HCT116 (cell line): ENCODE measurements at regions not wholly inside any gene's neighbourhood (a gene's known extent, or its start where the extent isn't known, plus 50 kb on each side); places are given as distances from the start of the nearest gene placed in this dataset.

Experiments used
- ATAC-seq: fragments of 200-7000 bp; cut with Tn5 transposase; 2 replicates; pipeline ENCODE4 v1.9.1; 2020; ENCODE audit warnings: mild to moderate bottlenecking, moderate library complexity
- BruUV-seq: library from RNA; stranded (reverse); fragments of 400-500 nt; replicated peaks from 2 replicates; lab custom pipeline; 2021; lab: Mats Ljungman, UMichigan
- CTCF ChIA-PET: fragments of 300-600 bp; sonication (Branson Sonifier 250); formaldehyde crosslinking; loops from one replicate; lab custom pipeline; 2021; ENCODE audit warnings: antibody characterized with exemption; lab: Charles Lee
- POLR2A ChIA-PET: fragments of 300-600, 350-600 bp; sonication (Branson Sonifier 250); formaldehyde crosslinking; loops from one replicate; lab custom pipeline; 2021; ENCODE audit warnings: antibody characterized with exemption; lab: Charles Lee
- RAD21 ChIA-PET, 2 experiments: fragments of 300-600 bp; sonication (Branson Sonifier 250); formaldehyde crosslinking; loops; one replicate each; lab custom pipeline; 2023; ENCODE audit warnings: low total read pairs in 2 of 2; ENCODE audit not compliant: uncharacterized antibody in 2 of 2, unreplicated experiment in 2 of 2, low non-redundant PET in 1 of 2; lab: Charles Lee
- DNase-seq: peaks from one replicate; pipeline ENCODE4 v3.0.0-alpha.2; 2010; ENCODE audit warnings: low read depth, low spot score
- H2AFZ ChIP-seq: fragments of 200-600 bp; shearing (Covaris generic), sonication (generic); 2 replicates; pipeline ENCODE4 v1.6.1; 2017; ENCODE audit warnings: low read depth, mixed run types, mixed read lengths, antibody characterized with exemption, low read length; ENCODE audit not compliant: poor library complexity, severe bottlenecking
- H3K27ac ChIP-seq: 2 replicates; pipeline ENCODE4 v1.5.1; 2012; ENCODE audit warnings: low read depth, low read length
- H3K27me3 ChIP-seq: fragments of 200-600 bp; sonication (generic); 2 replicates; pipeline ENCODE4 v1.6.1; 2016; ENCODE audit warnings: mixed run types, low read length, mixed read lengths; ENCODE audit not compliant: insufficient read depth
- H3K36me3 ChIP-seq, 2 experiments: fragments of 200-500 bp in 1 of 2; fragments of 200-600 bp in 1 of 2; sonication (Bioruptor generic) in 1 of 2; sonication (generic) in 1 of 2; 2 replicates each; pipeline versions ENCODE4 v1.5.1 to v1.6.1; 2014 to 2016; ENCODE audit warnings: low read length in 2 of 2, inconsistent platforms in 1 of 2, mixed read lengths in 1 of 2, mixed run types in 1 of 2; ENCODE audit not compliant: insufficient read depth in 2 of 2, control insufficient read depth in 1 of 2
- H3K4me1 ChIP-seq, 2 experiments: fragments of 200-600 bp in 1 of 2; sonication (generic) in 1 of 2; 2 replicates each; pipeline versions ENCODE4 v1.5.1 to v1.6.1; 2012 to 2017; ENCODE audit warnings: low read length in 2 of 2, inconsistent platforms in 1 of 2, mild to moderate bottlenecking in 1 of 2, mixed read lengths in 1 of 2, mixed run types in 1 of 2, moderate library complexity in 1 of 2; ENCODE audit not compliant: insufficient read depth in 2 of 2, control insufficient read depth in 1 of 2
- H3K4me2 ChIP-seq: fragments of 200-600 bp; sonication (generic); 2 replicates; pipeline ENCODE4 v1.6.1; 2017; ENCODE audit warnings: mixed run types, low read length, mixed read lengths
- H3K4me3 ChIP-seq, 2 experiments: fragments of 200-600 bp in 1 of 2; sonication (generic) in 1 of 2; replicated peaks in 1 of 2; 2 replicates each; pipeline ENCODE4 v1.5.1; 2011 to 2016; ENCODE audit warnings: low read length in 2 of 2, control low read depth in 1 of 2, low read depth in 1 of 2, mild to moderate bottlenecking in 1 of 2, mixed read lengths in 1 of 2, mixed run types in 1 of 2
- H3K79me2 ChIP-seq: fragments of 200-600 bp; sonication (generic); 2 replicates; pipeline ENCODE4 v1.6.1; 2017; ENCODE audit warnings: mild to moderate bottlenecking, mixed run types, low read length, moderate library complexity, mixed read lengths; ENCODE audit not compliant: insufficient read depth
- H3K9ac ChIP-seq: fragments of 200-600 bp; sonication (generic); 2 replicates; pipeline ENCODE4 v1.6.1; 2016; ENCODE audit warnings: low read length, mixed read lengths
- H3K9me2 ChIP-seq: fragments of 200-600 bp; sonication (generic), shearing (Covaris generic); 2 replicates; pipeline ENCODE4 v1.6.1; 2017; ENCODE audit warnings: mixed run types, mild to moderate bottlenecking, moderate library complexity; ENCODE audit not compliant: insufficient read depth
- H3K9me3 ChIP-seq, 2 experiments: fragments of 200-500 bp in 1 of 2; fragments of 200-600 bp in 1 of 2; sonication (Bioruptor generic) in 1 of 2; sonication (generic) in 1 of 2; 2 replicates each; pipeline ENCODE4 v1.6.1; 2014 to 2017; ENCODE audit warnings: low read length in 2 of 2, mixed read lengths in 2 of 2, inconsistent platforms in 1 of 2, low read depth in 1 of 2, mild to moderate bottlenecking in 1 of 2, mixed run types in 1 of 2, moderate library complexity in 1 of 2; ENCODE audit not compliant: control insufficient read depth in 1 of 2, insufficient read depth in 1 of 2
- H4K20me1 ChIP-seq: fragments of 200-600 bp; sonication (generic), shearing (Covaris generic); 2 replicates; pipeline ENCODE4 v1.6.1; 2017; ENCODE audit warnings: mixed run types, mild to moderate bottlenecking, moderate library complexity; ENCODE audit not compliant: insufficient read depth
- EZH2phosphoT487 ChIP-seq: fragments of 200-600 bp; IDR thresholded peaks from 2 replicates; pipeline ENCODE4 v1.6.1; 2018; ENCODE audit warnings: antibody characterized with exemption, borderline replicate concordance
- JUND ChIP-seq: IDR thresholded peaks from 2 replicates; pipeline ENCODE4 v1.6.1; 2012
- POLR2AphosphoS5 ChIP-seq: IDR thresholded peaks from 2 replicates; pipeline ENCODE4 v1.6.1; 2011; ENCODE audit warnings: mild to moderate bottlenecking, low read depth, low read length, moderate library complexity
- RAD21 ChIP-seq: IDR thresholded peaks from 2 replicates; pipeline ENCODE4 v1.6.1; 2012; ENCODE audit warnings: low read depth, mild to moderate bottlenecking
- SIN3A ChIP-seq: IDR thresholded peaks from 2 replicates; pipeline ENCODE4 v1.6.1; 2012; ENCODE audit warnings: low read depth
- SRF ChIP-seq: IDR thresholded peaks from 2 replicates; pipeline ENCODE4 v1.6.1; 2012; ENCODE audit warnings: low read depth
- TCF7L2 ChIP-seq: IDR thresholded peaks from 2 replicates; pipeline ENCODE4 v1.7.0; 2011; ENCODE audit warnings: borderline replicate concordance, inconsistent platforms; ENCODE audit not compliant: insufficient read depth, insufficient read length; ENCODE audit errors: extremely low read depth
- ZFX ChIP-seq: fragments of 450-650 bp; IDR thresholded peaks from 2 replicates; pipeline ENCODE4 v1.6.1; 2017
- ZNF274 ChIP-seq: fragments of 200-500 bp; sonication (Bioruptor generic); IDR thresholded peaks from 2 replicates; pipeline ENCODE4 v1.6.1; 2014; ENCODE audit warnings: mild to moderate bottlenecking, low read depth, low read length, inconsistent platforms
- intact Hi-C: fragments of 100-400 bp; cut with micrococcal nuclease; formaldehyde crosslinking; loops from 2 replicates; pipeline ENCODE4 v1.10.0; 2022
- TF ChIP-seq, protein P1 (sequence below): IDR thresholded peaks from 2 replicates; pipeline ENCODE4 v1.6.1; 2012
- TF ChIP-seq, protein P2 (sequence below): IDR thresholded peaks from 2 replicates; pipeline ENCODE4 v1.6.1; 2011; ENCODE audit warnings: mild to moderate bottlenecking, low read length, moderate library complexity; ENCODE audit not compliant: insufficient replicate concordance; ENCODE audit errors: extremely low read depth
- TF ChIP-seq, protein P3 (sequence below), 3 experiments: fragments of 200-600 bp in 1 of 3; sonication (generic) in 1 of 3; IDR thresholded peaks in 2 of 3; conservative IDR thresholded peaks in 1 of 3; 2 replicates each; pipeline ENCODE4 v1.5.1; 2012 to 2017; ENCODE audit warnings: low read depth in 2 of 3, low read length in 2 of 3, antibody characterized with exemption in 1 of 3, borderline replicate concordance in 1 of 3, control low read depth in 1 of 3, mild to moderate bottlenecking in 1 of 3, mixed read lengths in 1 of 3, mixed run types in 1 of 3, moderate library complexity in 1 of 3; ENCODE audit not compliant: insufficient read depth in 1 of 3

DNA sequence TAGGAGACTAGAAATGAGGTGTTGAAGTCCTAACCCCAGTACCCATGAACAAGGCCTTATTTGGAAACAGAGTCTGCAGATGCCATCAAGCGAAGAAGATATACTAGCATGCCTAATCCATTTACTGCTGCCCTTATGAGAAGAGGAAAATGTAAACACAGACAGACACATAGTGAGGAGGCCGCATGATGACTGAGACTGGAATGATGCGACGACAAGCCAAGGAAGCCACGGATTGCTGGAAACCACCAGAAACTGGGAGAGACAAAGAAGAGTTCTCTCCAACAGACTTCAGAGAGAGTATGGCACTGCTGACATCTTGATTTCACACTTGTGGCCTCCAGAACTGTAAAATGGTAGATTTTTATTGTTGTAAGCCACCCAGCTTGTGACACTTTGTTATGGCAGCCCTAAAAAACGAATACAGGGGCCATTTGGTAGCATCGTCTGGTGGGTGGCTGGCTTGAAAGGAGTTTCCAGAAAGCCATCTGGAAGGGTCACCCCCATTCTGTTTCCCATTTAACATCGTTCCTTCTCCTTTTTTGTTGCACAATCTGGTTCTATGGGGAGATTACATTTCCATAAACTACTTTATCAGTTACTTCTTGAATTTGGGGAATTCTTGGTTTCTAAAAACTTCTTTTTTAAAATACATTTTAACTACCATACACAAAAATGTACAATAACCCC is 193.1 kb downstream of the HSD17B3 start:
- Histone ChIP-seq H2AFZ (no peak overlapping the region), H3K9me3 (no peaks in the 10 kb centered on the region), H3K4me2 (no peak overlapping the region), H3K36me3 (no peaks in the 10 kb centered on the region), H3K9ac (no peak overlapping the region), H3K4me1 (no peaks in the 10 kb centered on the region), H3K9me2 (no peaks in the 10 kb centered on the region), H3K4me3 (no peak overlapping the region), H4K20me1 (no peaks in the 10 kb centered on the region), H3K27me3 (no peaks in the 10 kb centered on the region; the same call in 1 of the 2 replicates), H3K27ac (no peak overlapping the region), H3K79me2 (no peaks in the 10 kb centered on the region)
- ChIA-PET CTCF (interaction anchor here (0.6 kb wide), 1 partner anchor 985 kb away, joined by 5 read pairs; no protein-coding TSS in a partner anchor), POLR2A (no interaction called here), RAD21 (no interaction called here)
- intact Hi-C loops = no loop called here
- ATAC-seq (no peak), DNase-seq (no peak)
- TF ChIP-seq JUND (no peak), TCF7L2 (no peak), ZFX (no peak), EZH2phosphoT487 (no peak), RAD21 (no peak), SRF (no peak), SIN3A (no peak), POLR2AphosphoS5 (no peak), ZNF274 (no peak)
- TF ChIP-seq, protein P1, sequence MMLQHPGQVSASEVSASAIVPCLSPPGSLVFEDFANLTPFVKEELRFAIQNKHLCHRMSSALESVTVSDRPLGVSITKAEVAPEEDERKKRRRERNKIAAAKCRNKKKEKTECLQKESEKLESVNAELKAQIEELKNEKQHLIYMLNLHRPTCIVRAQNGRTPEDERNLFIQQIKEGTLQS = no peak
- TF ChIP-seq, protein P2, sequence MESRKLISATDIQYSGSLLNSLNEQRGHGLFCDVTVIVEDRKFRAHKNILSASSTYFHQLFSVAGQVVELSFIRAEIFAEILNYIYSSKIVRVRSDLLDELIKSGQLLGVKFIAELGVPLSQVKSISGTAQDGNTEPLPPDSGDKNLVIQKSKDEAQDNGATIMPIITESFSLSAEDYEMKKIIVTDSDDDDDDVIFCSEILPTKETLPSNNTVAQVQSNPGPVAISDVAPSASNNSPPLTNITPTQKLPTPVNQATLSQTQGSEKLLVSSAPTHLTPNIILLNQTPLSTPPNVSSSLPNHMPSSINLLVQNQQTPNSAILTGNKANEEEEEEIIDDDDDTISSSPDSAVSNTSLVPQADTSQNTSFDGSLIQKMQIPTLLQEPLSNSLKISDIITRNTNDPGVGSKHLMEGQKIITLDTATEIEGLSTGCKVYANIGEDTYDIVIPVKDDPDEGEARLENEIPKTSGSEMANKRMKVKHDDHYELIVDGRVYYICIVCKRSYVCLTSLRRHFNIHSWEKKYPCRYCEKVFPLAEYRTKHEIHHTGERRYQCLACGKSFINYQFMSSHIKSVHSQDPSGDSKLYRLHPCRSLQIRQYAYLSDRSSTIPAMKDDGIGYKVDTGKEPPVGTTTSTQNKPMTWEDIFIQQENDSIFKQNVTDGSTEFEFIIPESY = no peak
- TF ChIP-seq, protein P3, sequence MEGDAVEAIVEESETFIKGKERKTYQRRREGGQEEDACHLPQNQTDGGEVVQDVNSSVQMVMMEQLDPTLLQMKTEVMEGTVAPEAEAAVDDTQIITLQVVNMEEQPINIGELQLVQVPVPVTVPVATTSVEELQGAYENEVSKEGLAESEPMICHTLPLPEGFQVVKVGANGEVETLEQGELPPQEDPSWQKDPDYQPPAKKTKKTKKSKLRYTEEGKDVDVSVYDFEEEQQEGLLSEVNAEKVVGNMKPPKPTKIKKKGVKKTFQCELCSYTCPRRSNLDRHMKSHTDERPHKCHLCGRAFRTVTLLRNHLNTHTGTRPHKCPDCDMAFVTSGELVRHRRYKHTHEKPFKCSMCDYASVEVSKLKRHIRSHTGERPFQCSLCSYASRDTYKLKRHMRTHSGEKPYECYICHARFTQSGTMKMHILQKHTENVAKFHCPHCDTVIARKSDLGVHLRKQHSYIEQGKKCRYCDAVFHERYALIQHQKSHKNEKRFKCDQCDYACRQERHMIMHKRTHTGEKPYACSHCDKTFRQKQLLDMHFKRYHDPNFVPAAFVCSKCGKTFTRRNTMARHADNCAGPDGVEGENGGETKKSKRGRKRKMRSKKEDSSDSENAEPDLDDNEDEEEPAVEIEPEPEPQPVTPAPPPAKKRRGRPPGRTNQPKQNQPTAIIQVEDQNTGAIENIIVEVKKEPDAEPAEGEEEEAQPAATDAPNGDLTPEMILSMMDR (IDR thresholded peaks at IDR 0.05 in 2 of 3, conservative IDR thresholded peaks at IDR 0.05 in 1 of 3; ENCODE audit: borderline replicate concordance in 1 of 3, insufficient read depth in 1 of 3, low read depth in 2 of 3, low read length in 2 of 3) = no peak
- BruUV-seq = no TSS peak
